HUES64 (cell line): ENCODE measurements at regions not wholly inside any gene's neighbourhood (a gene's known extent, or its start where the extent isn't known, plus 50 kb on each side); places are given as distances from the start of the nearest gene placed in this dataset.
"Not testable (repeated sequence)": the region's sequence is repeated elsewhere in the genome, so short reads cannot be mapped to it uniquely, and the experiment has no call there.

Experiments
- H3K27ac ChIP-seq: 2 replicates; pipeline ENCODE4 v1.7.0; 2013; ENCODE audit warnings: low read depth, low read length, inconsistent platforms
- H3K27me3 ChIP-seq: 2 replicates; pipeline ENCODE4 v1.6.1; 2013; ENCODE audit warnings: mild to moderate bottlenecking, low read length; ENCODE audit not compliant: insufficient read depth
- H3K36me3 ChIP-seq: 2 replicates; pipeline ENCODE4 v1.6.1; 2013; ENCODE audit warnings: mild to moderate bottlenecking, low read length; ENCODE audit not compliant: insufficient read depth
- H3K4me1 ChIP-seq: 2 replicates; pipeline ENCODE4 v1.6.1; 2013; ENCODE audit warnings: mild to moderate bottlenecking, low read length, moderate library complexity; ENCODE audit not compliant: insufficient read depth
- H3K4me3 ChIP-seq: 2 replicates; pipeline ENCODE4 v1.5.1; 2013; ENCODE audit warnings: mild to moderate bottlenecking, low read length, moderate library complexity
- H3K9ac ChIP-seq: 2 replicates; pipeline ENCODE4 v1.6.1; 2013; ENCODE audit warnings: mild to moderate bottlenecking, low read depth, low read length
- H3K9me3 ChIP-seq: 2 replicates; pipeline ENCODE4 v1.6.1; 2013; ENCODE audit warnings: low read depth, low read length; ENCODE audit not compliant: insufficient read depth
- WGBS: fragments of 150-250, 120-280 bp; methylation state at CpG from one replicate; pipeline ENCODE4 v1.1.7; 2013; ENCODE audit warnings: missing lambda C conversion rate; 5-methylcytosine and 5-hydroxymethylcytosine counted together

DNA sequence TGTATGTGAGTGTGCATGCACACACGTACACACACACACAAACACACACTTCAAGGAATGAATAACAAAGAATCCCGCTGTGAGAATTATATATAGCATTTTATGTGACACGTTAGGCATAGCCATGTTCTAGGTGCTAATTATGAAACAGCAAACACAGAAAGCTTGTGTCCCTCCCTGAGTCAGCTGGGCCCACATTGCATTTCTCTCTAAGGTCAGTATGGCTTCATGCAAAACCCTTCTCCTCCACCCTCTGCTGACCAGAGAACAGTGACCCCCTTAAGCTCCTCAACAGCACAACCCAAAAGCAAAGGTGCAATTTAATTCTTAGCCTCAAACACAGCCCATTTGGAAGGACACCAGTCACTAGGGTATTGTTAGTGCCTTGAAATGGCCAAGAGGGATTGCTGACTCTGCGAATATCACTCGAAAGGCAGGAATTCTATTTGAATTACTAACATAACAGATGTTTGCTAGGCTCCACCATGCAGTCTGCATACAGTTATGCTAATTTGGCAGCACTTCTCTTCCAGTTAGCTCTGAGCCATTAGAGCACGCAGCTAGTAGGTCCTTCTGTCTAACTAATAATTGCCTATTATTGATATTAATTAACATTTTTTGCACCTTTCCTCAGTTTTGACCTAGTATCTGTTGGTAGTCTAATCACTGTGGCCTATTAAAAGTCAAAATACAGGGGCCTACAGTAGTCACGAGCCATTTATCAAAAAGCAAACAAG lies 149.0 kb downstream of the LNPK start:
- no peaks in the 10 kb centered on the region for H3K9me3 ChIP-seq
- H3K27ac ChIP-seq, result no peak overlapping the region
- no peaks in the 10 kb centered on the region for H3K36me3 ChIP-seq
- no peak overlapping the region for H3K4me3 ChIP-seq
- no peak overlapping the region for H3K9ac ChIP-seq
- peaks cover 43% of the 10 kb centered on the region for H3K4me1 ChIP-seq
- no peaks in the 10 kb centered on the region for H3K27me3 ChIP-seq
- WGBS, result 72% methylated on average over 7 of the region's 7 CpGs

DNA sequence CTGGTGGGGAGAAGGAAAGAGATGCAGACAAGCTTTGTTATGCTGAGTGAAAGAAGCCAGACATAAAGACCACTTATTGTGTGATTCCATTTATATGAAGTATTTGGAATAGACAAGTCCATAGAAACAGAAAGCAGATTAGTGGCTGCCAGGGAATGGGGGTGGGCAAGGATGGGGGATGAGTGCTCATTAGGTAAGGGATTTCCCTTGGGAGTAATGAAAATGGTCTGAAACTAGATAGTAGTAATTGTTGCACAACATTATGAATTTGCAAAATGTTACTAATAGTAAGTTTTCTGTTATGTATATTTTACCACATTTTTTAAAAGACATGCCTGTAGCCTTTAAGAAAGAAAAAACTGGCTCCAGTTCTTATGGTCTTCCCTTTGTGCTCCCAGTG lies 154.9 kb downstream of the LNPK start:
- H3K9ac ChIP-seq, result no peak overlapping the region
- H3K36me3 ChIP-seq, result no peaks in the 10 kb centered on the region
- H3K9me3 ChIP-seq, result no peaks in the 10 kb centered on the region
- no peak overlapping the region for H3K4me3 ChIP-seq
- H3K4me1 ChIP-seq, result peaks cover 24% of the 10 kb centered on the region
- no peak overlapping the region for H3K27ac ChIP-seq
- H3K27me3 ChIP-seq, result no peaks in the 10 kb centered on the region

DNA sequence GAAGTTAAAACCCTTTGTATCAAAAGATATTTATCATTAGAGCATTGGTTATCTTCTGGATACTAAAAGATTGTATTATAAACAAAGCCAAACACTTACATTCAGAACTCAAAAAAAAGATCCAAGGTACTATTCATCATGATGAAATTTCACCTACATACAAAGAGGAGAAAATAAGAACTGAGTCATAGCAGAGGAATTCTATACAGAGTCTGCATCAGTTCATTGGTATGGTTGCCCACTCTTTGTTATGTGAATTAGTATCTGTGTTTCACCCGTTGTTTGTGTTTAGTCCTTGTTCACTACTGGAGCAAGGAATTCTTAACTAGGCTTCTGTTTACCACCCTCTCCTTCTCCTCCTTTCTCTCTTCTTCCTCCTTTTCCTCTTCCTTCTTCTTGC lies 157.9 kb downstream of the LNPK start:
- WGBS, result 20% methylated on average over 1 of the region's 1 CpG
- peaks cover 21% of the 10 kb centered on the region for H3K4me1 ChIP-seq
- peak overlapping the region; percentile 50; the same call in 1 of the 2 replicates for H3K9ac ChIP-seq
- H3K4me3 ChIP-seq, result peak overlapping the region; percentile 16; the same call in 1 of the 2 replicates
- peak overlapping the region; percentile 81 for H3K27ac ChIP-seq
- H3K27me3 ChIP-seq, result no peaks in the 10 kb centered on the region
- no peaks in the 10 kb centered on the region for H3K9me3 ChIP-seq
- no peaks in the 10 kb centered on the region for H3K36me3 ChIP-seq

DNA sequence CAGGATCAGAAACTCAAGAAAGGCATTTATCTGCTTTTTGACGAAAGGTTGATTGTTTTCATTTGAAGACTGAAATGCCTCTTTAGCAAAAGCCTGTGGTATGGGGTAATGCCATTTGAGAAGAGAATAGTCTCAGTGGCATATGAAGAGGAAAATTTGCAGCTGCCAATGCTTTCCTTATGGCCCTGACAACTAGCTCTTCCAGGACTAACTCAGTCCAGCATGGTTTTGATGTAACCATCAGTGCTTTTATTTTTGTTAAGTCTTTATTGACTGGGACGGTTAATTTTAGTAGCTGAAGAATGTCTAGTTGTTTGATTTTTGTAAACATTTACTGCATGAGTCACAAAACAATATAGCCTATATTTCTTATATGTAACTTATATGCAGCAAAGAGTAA lies 158.4 kb downstream of the LNPK start:
- H3K27me3 ChIP-seq, result no peaks in the 10 kb centered on the region
- H3K9me3 ChIP-seq, result no peaks in the 10 kb centered on the region
- no peaks in the 10 kb centered on the region for H3K36me3 ChIP-seq
- H3K4me3 ChIP-seq, result no peak overlapping the region; the same call in 1 of the 2 replicates
- H3K4me1 ChIP-seq, result peaks cover 21% of the 10 kb centered on the region
- peak overlapping the region; percentile 81 for H3K27ac ChIP-seq
- H3K9ac ChIP-seq, result peak overlapping the region; percentile 50; the same call in 1 of the 2 replicates
- WGBS, result 73% methylated on average over 2 of the region's 2 CpGs

DNA sequence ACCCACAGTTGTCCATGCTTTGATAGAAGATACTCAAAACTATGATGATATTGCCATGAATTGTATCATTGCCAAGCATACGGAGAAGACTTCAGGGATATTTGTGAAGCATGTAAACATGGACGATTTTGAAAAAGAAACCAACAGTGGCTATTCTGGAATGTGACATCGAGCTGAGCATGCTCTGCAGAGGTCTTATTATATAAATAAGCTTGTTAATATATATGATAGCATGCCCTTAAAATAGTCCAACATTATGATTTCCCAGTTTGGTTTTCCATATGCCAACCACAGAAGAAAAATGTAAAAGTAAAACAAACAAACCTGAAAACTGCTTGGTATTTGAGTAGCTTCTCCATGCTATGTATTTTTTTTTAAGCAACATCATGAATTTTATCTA lies 159.1 kb downstream of the LNPK start:
- WGBS, result 83% methylated on average over 3 of the region's 3 CpGs
- H3K9ac ChIP-seq, result 0 out of 2 replicates have a peak overlapping the region, but pooled peaks have one; percentile 50
- no peaks in the 10 kb centered on the region for H3K27me3 ChIP-seq
- peak overlapping the region; percentile 81 for H3K27ac ChIP-seq
- no peaks in the 10 kb centered on the region for H3K9me3 ChIP-seq
- H3K4me1 ChIP-seq, result peaks cover 21% of the 10 kb centered on the region
- no peaks in the 10 kb centered on the region for H3K36me3 ChIP-seq
- H3K4me3 ChIP-seq, result no peak overlapping the region

GRCh38 chr2:175840765-175841164 lies 161.3 kb downstream of the LNPK start:
- not testable (repeated sequence) for H3K4me3 ChIP-seq, H3K27me3 ChIP-seq, H3K36me3 ChIP-seq, H3K27ac ChIP-seq, H3K9me3 ChIP-seq, H3K9ac ChIP-seq
- H3K4me1 ChIP-seq, result peaks cover 21% of the 10 kb centered on the region
- WGBS, result 93% methylated on average over 3 of the region's 3 CpGs

DNA sequence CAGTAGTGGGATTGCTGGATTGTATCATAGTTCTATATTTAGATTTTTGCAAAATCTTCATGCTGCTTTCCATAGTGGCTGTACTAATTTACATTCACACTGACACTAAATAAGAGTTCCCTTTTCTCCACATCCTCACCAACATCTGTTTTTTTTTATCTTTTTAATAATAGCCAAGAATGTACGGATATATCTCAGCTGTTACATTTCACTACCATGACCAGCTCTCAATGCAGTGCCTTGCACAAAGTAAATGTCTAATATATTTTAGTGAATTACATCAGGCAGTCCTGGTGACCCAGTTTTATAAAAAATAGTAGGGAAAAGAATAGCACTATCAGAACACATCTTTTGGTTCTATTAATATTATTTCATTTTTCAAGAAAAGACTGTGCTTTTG lies 161.8 kb downstream of the LNPK start:
- Histone ChIP-seq H3K9me3 (no peaks in the 10 kb centered on the region), H3K4me3 (no peak overlapping the region), H3K27ac (no peak overlapping the region), H3K9ac (no peak overlapping the region), H3K27me3 (no peaks in the 10 kb centered on the region), H3K36me3 (no peaks in the 10 kb centered on the region), H3K4me1 (peaks cover 21% of the 10 kb centered on the region)
- 100% methylated on average over 1 of the region's 1 CpG for WGBS

- H3K9me3 ChIP-seq, result no peaks in the 10 kb centered on the region
- H3K36me3 ChIP-seq, result no peaks in the 10 kb centered on the region
- H3K9ac ChIP-seq, result no peak overlapping the region
- WGBS, result 91% methylated on average over 2 of the region's 2 CpGs
- H3K4me1 ChIP-seq, result peaks cover 19% of the 10 kb centered on the region
- H3K27me3 ChIP-seq, result no peaks in the 10 kb centered on the region
- H3K4me3 ChIP-seq, result no peak overlapping the region
- no peak overlapping the region for H3K27ac ChIP-seq
Observed at GRCh38 chr2:175838979-175839378, 163.1 kb downstream of the LNPK start.

- WGBS, result 73% methylated on average over 3 of the region's 3 CpGs
- Histone ChIP-seq H3K4me3 (no peak overlapping the region), H3K9ac (no peak overlapping the region), H3K4me1 (peaks cover 8% of the 10 kb centered on the region; the same call in 1 of the 2 replicates), H3K36me3 (no peaks in the 10 kb centered on the region), H3K27me3 (no peaks in the 10 kb centered on the region), H3K27ac (no peak overlapping the region), H3K9me3 (no peaks in the 10 kb centered on the region)
Observed at GRCh38 chr2:175837046-175837445, 165.0 kb downstream of the LNPK start.

- Histone ChIP-seq H3K4me3 (no peak overlapping the region), H3K36me3 (no peaks in the 10 kb centered on the region), H3K9me3 (no peaks in the 10 kb centered on the region), H3K4me1 (peaks cover 8% of the 10 kb centered on the region; the same call in 1 of the 2 replicates), H3K27ac (no peak overlapping the region), H3K27me3 (no peaks in the 10 kb centered on the region), H3K9ac (no peak overlapping the region)
- WGBS, result 81% methylated on average over 2 of the region's 2 CpGs
Observed at GRCh38 chr2:175836361-175836760, 165.7 kb downstream of the LNPK start.

- WGBS, result 49% methylated on average over 5 of the region's 5 CpGs
- H3K4me1 ChIP-seq, result peaks cover 8% of the 10 kb centered on the region; the same call in 1 of the 2 replicates
Observed at GRCh38 chr2:175834477-175834876, 167.6 kb downstream of the LNPK start.

GRCh38 chr2:175832866-175833265 lies 169.2 kb downstream of the LNPK start:
- Histone ChIP-seq H3K4me3 (no peak overlapping the region), H3K27ac (no peak overlapping the region), H3K9me3 (no peaks in the 10 kb centered on the region), H3K36me3 (no peaks in the 10 kb centered on the region), H3K4me1 (peaks cover 8% of the 10 kb centered on the region; the same call in 1 of the 2 replicates), H3K27me3 (no peaks in the 10 kb centered on the region), H3K9ac (no peak overlapping the region)

More at GRCh38 chr2:175834477-175834876, 167.6 kb downstream of the LNPK start:
- Histone ChIP-seq H3K4me3 (no peak overlapping the region), H3K9me3 (no peaks in the 10 kb centered on the region), H3K27me3 (no peaks in the 10 kb centered on the region), H3K36me3 (no peaks in the 10 kb centered on the region), H3K9ac (no peak overlapping the region), H3K27ac (no peak overlapping the region)
